ENCODE measurements at regions not wholly inside any gene's neighbourhood (a gene's known extent, or its start where the extent isn't known, plus 50 kb on each side); places are given as distances from the start of the nearest gene placed in this dataset.

DNA sequence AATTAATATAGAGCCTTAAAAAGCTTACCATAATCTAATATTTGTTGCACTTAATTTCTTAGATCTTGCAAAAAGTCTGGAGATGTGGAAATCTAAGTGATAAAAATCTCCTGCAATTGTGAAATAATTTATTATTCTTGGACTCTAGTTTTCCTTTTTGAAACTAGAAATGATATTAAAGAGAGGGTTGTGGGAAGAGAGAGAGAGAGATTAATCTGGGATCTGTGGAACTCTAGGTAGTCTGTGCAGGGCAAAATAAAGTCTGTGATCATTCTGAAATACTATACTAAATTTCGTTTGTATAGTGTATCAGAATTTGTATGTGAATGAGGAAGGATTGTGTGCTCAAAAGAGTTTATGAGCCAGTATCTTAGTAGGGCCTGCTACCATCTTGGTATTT, 692.3 kb downstream of the RWDD3 start:
- no peak for DNase-seq

DNA sequence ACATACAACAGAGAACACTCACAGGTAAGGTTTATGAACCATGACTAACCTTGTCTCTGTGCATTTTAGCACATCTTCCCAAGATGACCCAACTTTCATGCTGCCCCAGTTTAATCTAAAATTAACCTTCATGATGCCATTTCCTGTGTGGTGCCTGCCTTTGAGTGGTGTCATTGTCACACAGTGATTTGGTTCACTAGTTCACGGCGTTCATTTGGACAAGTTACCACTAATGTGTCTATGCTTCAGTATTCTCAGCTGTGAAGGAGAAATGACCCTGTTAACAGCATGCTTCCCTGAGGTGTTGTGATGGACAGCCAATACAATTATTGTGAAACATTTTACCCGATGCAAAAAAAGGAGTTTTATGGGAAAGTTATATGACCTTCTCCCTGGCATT, 693.1 kb downstream of the RWDD3 start:
- no peak for DNase-seq

DNA sequence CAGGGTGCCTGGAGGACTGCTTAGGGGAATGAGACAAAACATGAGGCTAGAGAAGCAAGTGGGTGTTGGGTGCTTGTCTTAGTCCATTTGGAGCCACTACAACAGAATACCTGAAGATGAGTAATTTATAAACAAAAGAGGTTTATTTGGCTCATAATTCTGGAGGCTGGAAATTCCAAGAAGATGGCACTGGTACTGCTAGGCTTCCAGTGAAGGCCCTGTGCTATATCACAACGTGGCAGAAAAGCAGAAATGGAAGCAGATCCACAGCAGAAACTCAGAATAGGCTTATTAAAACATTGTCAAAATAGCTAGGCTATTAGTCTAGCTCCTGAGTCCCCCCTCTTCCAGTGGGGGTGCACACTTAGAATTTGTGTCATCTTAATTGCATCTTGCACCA, 701.7 kb downstream of the RWDD3 start:
- no peak for DNase-seq

DNA sequence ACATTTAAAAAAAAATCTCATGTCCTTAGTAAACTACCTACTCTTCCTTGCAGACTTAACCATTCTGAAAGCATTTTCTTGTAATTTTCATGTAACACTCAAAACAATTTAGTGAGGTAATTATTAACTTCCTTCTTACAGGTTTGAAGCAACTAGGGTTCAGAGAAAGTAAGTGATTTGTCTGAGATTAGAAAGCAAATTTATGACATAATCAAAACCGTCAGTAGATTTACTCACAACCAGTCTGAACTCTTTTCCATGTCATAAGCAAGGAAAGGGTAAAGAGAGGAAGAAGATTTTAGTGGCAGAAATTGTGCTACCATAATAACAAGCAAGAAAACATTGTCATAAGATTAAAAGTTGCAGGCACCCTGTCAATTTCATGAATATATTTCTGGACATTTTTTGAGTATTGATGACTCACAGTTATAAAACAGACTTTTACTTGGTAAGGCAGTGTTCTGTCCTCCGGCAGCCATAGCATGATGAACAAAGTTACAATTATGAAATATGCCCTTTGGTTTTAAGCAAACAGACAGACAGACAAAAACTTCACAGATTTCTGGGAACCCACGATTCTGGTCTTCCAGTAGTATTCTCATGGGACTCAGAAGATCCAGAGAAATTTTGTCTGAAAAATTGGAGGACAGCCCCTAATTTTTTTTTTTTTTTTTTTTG, 707.2 kb downstream of the RWDD3 start:
- DNase-seq: no peak

DNA sequence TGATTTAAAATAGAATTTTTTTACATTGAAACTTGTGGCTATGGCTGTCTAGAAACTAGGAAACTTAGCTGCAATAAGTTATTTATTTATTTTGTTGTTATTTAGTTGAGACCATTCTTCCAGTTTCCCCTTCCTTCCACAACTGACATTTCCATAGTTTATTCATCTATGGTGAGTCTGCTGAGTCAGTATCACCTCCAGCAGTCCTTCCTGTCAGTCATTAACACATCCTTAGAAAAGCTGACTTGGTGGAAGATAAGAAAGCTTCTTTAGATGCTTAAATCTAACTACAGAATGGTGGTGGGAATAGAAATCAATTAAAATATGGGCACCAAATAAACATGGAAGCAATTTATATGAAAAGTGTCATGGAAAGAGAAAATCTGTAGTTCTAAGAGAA, 714.0 kb downstream of the RWDD3 start:
- no peak for DNase-seq

DNA sequence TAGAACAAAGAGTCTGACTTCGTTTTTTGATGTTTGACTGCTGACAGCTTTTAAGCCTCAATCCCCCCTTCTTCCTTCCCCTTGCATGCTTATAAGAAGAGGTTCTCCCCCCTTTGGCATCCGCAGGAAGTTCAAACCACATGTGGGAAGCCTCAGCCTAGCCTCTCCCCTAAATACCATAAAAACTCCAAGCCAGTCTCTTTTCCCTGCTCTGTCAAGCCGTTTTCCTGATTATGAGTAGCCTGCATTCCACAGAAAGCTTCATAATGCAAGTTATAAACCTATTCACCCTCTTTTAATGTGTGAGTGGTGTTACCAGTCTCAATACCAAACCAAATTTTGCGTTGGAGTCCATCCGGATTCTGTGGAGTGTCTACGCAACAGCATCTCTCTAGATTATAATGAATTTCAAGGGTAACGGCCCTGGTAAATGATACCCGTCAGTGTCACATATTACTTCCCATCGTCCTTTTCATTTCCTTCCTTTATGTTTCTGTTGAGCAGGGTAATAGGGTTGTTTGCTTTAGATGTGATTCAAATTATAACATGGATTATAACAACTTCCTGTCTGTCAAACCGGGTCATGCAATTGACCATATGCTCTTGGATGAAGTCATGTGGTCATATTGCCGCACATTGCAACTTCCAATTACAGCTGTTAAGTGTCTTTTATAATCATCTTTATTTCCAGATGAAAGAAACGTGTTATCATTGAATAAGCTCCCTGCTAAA, 717.5 kb downstream of the RWDD3 start:
- DNase-seq: peak in 1 of 3 experiments; percentile 18

DNA sequence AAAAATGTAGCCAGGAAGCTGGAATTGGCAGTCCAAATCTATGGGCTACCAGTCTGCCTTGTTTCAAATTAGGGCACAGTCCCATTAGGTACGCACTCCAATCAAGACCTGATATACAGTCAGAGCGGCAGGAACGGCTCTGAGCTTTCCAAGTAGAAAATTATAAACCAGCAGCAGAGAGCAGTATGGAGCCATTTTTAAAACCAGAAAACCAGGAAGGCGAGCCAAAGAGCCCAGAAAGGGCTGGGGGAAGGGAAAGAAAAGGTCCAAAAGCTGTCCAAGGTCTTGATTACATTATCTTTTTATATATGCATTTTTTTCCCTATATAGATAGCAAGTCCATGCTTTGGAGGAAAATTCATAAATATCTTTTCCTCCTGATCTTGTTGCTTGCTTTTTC, 719.0 kb downstream of the RWDD3 start:
- DNase-seq: peak in 2 of 3 experiments; percentile 28 to 68

DNA sequence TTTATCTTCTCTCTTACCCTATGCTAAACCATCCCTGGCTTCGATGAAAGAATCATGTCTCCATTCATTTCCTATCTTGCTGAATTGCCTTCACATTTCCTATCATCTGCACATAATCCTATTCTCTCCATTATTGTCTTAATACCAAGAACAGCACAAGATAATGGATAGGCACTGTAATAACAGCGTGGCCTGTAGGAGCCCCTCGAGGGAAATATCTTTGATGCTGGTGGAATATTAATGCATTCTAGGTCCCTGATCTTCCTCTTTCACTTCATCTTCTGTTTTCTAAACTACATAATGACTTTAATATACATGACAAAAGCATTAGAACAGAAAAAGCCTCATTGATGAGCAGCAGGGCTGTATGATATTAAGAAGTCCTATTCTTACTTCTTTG, 720.6 kb downstream of the RWDD3 start:
- DNase-seq: no peak

DNA sequence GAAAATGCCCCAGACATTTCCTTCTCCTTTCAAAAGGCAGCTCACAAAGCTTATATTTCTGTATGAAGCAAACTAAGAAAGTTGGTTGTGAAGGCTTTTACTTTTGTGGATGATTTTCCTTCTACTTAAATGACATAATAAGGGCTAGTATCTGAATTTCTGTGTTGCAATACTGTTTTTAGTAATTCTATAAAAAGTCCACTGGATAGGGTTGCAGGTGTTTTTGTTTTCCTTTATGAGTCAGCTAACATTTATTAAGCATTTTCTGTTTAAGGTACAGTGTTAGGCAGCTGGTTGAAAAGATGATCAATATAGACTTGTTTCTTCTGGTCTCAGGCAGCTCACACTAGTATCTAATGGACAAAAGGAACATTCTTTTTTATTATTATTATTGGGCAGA, 722.2 kb downstream of the RWDD3 start:
- no peak for DNase-seq

DNA sequence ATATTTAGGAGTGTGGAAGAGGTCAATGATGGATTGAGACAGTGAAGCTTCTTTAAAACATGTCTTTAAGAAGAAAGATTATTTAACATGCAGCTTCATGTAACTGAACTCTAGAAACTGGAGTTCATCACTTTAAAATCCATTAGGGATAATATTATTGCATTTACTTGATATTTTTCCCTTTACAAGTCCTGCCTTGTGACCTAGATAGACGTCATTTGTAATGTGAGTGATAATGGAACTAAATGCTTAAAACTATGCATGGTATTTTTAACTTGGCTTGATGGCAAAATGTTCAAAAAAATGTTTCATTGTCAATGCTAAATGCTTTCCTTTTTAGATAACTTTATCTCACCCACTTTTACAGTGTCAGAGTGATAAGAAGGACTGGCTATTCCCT, 723.7 kb downstream of the RWDD3 start:
- no peak for DNase-seq

DNA sequence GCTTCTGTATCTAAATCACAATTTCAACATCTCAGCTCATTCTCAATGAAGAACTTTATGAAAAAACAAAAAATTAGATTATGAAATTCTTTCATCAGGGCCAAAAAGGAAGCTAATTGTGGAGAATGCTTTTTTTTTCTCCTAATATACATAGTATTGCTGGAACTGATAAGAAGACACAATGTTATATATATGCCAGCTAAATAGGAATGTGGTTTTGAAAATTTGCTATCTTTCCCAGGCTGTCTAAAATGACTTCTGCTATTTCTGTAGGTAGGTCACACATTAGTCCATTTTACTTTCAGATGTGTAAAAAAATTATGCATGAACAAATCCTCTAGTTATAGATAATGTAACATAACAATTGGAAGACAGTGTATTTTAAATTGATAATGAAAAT, 732.9 kb downstream of the RWDD3 start:
- DNase-seq: no peak

DNA sequence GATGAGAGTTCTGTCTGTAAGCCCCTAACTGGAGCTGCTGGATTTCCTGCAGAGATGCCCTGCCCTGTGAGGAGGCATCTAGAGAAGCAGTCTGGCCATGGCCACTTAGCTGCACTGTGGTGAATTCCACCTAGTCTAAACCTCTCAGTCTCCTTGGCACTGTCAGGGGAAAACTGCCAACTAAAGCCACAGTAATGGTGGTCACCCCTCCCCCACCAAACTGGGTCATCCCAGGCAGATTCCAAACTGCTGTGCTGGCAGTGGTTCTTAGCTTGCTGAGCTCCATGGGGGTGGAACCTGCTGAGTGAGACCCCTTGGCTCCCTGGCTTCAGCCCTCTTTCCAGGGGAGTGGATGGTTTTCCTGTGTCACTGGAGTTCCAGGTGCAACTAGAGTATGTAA, 740.6 kb downstream of the RWDD3 start:
- DNase-seq: no peak

DNA sequence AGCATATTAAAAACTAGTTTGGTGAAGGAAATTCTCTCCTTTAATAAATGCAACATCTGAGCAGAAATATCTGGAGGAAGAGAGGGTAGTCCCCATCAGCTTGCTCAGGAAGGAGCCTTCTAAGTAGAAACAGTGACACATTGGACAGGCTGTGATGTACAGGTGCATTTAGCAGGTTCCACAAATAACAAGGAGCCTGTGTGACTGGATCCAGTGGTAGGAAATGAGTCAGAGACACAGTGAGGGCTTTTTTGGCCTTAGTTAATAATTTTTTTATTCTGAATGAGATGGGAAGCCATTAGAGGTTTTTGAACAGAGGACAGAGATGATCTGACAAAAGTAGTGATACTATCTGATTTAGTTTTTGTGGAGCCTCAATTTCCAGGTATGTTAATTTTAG, 738.9 kb upstream of the PTBP2 start:
- DNase-seq: no peak

DNA sequence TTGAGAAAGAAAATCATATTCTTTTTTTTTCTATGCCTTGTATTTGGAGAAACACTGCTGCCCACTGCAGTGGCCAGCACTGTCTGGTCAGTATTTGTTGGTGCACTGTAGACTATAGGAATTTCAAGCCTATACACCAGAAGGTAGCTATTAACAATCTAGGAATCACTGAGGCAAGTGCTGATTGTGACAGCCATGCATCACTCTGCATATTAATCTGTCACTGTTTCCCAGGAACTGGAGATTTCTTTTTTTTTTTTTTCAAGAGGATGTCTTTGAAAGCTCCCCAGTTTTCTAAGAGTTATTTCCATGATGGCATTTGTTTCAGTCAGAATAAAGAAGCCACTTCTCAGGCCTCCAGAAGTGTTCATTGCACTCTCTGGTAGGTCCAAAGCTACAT, 737.8 kb upstream of the PTBP2 start:
- no peak for DNase-seq

DNA sequence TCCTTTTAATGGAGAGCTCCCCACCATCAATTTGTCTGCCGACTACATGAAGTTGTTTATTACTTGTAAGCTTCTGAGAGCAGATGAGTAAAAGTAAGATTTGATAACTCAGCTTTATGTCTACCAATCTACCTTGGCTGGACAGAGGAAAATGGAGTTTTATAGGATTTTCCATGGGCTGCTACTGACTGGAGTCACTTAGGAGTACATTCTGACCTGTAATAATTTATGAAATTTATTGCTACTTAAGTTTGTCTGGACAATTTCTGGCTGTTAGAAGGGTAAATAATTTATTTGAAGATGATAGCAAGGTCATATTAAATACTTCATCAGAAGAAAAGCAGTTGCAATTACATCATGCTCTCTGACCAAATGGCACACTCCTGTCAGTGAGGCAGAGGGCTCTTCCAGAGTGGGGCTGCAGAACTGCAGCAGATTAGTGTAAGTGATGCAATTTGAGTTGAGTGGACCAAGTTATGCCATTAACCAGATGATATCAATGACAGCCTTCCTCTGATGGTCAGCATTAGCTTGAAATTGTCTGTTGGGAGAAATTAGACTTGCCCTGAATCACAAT, 736.7 kb upstream of the PTBP2 start:
- peak in 1 of 3 experiments; percentile 17 for DNase-seq

DNA sequence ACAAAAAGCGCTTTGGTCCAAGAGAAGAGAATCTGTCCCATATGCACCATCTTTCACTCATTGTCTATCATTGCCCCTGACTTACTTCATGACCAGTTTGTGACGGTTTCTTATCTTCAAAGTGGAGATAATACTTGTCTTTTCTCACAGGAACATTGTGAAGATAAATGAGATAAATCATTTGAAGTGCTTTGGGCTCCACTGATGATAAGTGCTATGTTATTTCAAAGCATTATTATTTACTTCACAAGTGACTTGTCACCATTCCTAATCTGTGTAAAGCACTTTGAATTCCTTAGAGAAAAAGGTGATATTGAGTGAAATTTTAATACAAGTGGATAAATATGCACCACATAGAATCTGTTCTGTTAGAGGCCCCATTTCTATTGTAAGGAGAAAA, 731.6 kb upstream of the PTBP2 start:
- DNase-seq: no peak

DNA sequence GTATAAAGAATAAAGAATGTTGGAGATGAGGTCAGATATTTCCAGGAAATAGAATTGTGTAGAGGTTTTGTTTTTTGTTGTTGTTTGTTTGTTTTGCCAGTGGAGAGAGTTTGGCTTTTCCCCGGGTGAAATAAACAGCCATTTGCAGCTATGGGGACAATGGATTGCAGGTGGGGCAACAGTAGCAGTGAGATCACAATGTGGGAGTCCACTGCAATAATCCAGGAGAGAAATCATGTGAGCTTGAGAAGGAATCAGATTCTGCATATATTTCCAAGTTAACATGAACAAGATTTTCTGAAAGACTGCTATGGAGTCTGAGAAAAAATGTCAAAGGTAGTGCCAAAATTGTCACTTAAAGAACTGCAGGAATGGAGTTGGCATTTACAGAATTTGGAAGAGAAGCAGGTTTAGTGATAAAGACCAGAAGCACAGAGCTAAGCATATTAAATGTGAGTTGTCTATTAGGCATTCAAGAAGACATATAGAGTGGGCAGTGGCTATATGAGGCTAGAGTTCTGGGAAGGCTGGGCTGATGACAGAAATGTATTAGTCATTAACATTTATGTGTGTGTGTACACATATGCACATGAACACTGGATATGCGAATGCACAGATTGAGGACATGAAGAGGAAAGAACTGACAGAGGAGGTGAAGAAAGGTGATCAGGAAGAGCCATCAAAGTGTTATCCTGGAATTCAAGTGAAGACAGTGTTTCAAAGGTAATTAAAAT, 729.6 kb upstream of the PTBP2 start:
- no peak for DNase-seq

DNA sequence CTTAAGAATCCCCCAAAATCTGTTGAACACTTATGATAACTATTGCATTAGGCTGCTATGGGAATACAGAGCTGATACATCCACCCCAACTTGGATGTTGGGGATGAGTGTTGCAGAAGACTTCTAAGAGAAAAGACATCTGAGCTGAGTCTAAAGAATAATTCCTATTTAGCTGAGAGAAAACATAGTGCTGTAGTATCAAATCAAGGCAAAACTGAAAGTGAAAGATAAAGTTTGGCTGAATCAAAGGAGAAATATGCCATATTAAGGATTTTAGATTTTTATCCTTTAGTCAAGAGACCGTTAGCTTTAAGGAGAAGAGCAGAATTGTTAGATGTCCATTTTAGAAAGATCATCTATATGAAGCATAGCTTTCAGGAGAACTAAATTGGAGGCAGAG, 726.9 kb upstream of the PTBP2 start:
- DNase-seq: no peak

DNA sequence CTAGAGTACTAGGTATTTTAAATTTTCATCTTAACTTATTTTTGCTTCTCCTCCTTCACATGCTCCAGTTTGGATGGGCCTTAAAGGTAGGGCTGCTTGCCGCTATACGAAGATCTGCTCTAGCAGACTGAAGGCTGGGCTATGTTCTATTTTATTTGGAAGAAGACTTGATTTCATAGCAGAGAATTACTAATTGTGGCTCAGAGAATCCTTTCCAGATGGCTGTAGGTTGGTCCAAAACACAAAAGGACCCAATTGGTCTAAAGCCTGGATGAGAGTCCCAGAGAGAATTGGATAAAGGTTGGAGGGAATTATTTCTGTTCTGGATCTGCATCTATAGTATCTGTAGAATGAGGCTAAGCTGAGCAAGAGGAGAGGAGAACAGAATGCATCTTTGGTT, 719.4 kb upstream of the PTBP2 start:
- no peak for DNase-seq

DNA sequence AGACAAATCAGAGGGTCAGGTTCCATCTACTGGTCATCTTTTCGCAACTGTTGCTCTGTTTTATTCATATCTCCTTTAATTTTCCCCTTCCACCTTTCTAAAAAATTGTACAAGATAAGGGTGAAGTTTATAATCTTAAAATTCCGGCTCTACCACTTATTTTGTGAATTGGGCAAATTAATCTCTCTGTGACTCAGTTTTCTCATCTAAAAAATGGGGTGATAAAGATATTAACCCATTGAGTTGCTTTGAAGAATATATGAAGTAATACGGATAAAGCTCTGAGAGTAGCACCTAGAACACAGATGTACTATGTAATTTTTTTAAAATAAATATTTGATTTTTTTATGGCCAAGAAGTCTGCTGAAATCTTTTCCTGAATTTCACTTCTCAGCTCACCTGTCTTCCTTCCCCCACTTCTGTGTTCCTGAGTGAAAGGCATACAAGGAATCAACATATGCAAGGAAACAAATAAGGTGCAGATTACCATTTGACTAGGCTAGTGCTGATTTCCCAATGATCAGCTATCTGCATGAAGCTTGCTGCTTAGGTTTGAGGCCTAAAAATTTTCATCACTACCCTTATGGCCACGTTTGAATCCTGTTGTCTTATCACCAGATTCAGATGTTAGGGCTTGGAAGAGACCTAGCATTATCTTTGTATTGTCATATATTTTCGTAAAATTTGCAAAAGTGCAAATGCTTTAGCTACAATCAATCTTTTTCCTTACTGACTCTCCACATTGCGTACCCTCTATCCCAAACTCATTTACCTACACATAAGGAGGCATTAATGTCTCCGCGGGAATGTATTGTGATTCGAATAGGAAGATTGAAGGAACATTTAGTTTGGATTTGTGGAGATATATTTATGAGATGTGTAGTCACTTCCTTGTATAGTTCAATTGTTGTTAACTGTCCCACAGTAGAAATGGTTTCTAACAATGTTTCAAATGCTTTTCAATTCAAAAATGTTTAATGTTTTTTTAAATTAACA, 718.3 kb upstream of the PTBP2 start:
- no peak for DNase-seq

DNA sequence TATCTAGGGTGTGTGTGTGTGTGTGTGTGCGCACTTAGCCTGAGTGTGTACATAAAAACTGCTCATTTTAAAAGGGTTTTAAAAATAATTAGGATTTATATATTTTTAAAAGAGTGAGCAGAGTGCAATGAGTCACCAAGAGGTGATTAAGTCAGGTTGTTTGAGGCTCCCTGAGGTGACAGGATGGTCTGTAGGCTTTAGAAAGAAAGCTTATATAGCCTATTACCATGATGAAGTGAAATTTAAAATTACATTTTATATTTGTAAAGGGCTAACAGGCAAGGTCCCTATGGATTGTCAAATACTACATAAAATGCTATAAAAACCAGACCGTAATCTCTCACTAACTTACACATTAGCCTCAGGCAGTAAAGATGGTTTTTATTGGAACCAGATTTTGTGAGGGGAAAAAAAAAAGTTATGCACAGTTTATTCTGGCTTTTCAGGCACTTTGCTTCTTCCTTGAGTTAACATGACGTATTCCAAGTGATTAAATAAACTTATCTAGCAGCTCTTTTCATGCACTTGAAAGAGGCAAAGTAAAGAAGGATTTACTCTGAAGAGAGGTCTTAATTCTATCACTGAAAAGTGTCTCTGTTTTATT, 711.7 kb upstream of the PTBP2 start:
- peak in 1 of 3 experiments; percentile 38 for DNase-seq

DNA sequence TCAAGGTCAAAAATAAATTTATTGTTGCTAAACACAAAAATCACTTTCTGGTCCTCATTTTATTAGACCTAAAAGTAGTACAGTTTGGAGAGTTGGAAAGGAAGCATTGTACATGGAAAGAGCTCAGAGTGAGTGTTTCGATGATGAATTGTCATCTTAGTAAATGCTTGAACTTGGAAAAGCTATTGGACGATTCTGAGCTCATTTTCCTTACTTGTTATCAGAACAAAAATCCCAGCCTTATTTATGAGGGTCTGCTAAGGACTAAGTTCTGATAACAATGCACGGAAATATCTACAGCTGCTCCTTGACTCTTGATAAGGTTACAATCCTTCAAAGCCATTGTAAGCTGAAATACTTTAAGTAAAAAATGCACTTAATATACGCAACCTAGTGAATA, 710.0 kb upstream of the PTBP2 start:
- no peak for DNase-seq
